Fibroblast of the aortic adventitia (primary cell): ENCODE measurements at regions not wholly inside any gene's neighbourhood (a gene's known extent, or its start where the extent isn't known, plus 50 kb on each side); places are given as distances from the start of the nearest gene placed in this dataset.
A peak's percentile ranks its signal among the peaks of the same experiment; 100 is the strongest.

ENCODE experiments used
- DNase-seq: peaks from one replicate; pipeline ENCODE4 v3.0.0-alpha.2; 2010; ENCODE audit warnings: low read depth
- H3K4me3 ChIP-seq: 2 replicates; pipeline ENCODE4 v1.5.1; 2011; ENCODE audit warnings: low read depth, mild to moderate bottlenecking, control low read depth, low read length, moderate library complexity
- CTCF ChIP-seq: IDR thresholded peaks from 2 replicates; pipeline ENCODE4 v1.5.1; 2011; ENCODE audit warnings: mild to moderate bottlenecking, low read length, control low read depth, inconsistent platforms; ENCODE audit not compliant: insufficient read depth

- DNase-seq: no peak
- TF ChIP-seq CTCF: no peak
- no peak overlapping the region for H3K4me3 ChIP-seq
These were observed 78.9 kb upstream of the ANKRD10 start for GRCh38 chr13:110993788-110994187.

DNA sequence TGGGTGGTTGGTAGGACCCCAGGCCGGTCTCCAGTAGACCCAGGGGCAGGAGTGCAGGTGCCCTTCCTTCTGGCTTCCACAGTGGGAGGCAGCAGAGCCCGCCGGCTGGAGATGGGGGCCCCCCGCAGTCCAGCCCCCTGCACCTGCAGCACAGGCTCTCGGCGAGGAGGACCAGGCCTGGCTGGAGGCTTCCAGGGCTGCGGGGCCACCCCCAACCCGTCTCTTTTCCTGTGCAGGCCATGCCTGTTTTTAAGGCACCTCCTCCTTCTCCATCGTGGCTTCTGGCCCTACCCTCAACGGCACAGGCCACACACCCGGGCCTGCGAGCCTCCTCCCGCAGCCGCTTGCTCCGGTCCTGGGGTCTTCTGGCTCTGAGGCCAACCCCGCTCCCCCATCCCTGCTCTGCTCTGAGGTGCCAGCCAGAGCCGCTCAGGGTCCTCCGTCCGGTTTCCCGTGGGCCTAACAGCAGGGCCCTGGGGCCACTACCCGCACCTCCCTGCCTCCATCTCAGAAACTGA lies 77.2 kb upstream of the ANKRD10 start:
- H3K4me3 ChIP-seq: no peak overlapping the region
- no peak for TF ChIP-seq CTCF
- no peak for DNase-seq

GRCh38 chr13:110989331-110989730 lies 74.5 kb upstream of the ANKRD10 start:
- H3K4me3 ChIP-seq: no peak overlapping the region
- DNase-seq: no peak
- no peak for TF ChIP-seq CTCF

GRCh38 chr13:110985541-110985940 lies 70.7 kb upstream of the ANKRD10 start:
- TF ChIP-seq CTCF: no peak
- no peak overlapping the region for H3K4me3 ChIP-seq
- peak; percentile 19 for DNase-seq

- no peak for TF ChIP-seq CTCF
- H3K4me3 ChIP-seq: no peak overlapping the region
- DNase-seq: no peak
These were observed 69.9 kb upstream of the ANKRD10 start for GRCh38 chr13:110984798-110985197.

GRCh38 chr13:110984381-110984780 lies 69.5 kb upstream of the ANKRD10 start:
- no peak overlapping the region for H3K4me3 ChIP-seq
- TF ChIP-seq CTCF: no peak
- peak; percentile 40 for DNase-seq

GRCh38 chr13:110983241-110983640 lies 68.4 kb upstream of the ANKRD10 start:
- no peak for TF ChIP-seq CTCF
- no peak overlapping the region for H3K4me3 ChIP-seq
- DNase-seq: no peak
